ENCODE measurements at regions not wholly inside any gene's neighbourhood (a gene's known extent, or its start where the extent isn't known, plus 50 kb on each side); places are given as distances from the start of the nearest gene placed in this dataset.
"Not testable (repeated sequence)": the region's sequence is repeated elsewhere in the genome, so short reads cannot be mapped to it uniquely, and the experiment has no call there.

DNA sequence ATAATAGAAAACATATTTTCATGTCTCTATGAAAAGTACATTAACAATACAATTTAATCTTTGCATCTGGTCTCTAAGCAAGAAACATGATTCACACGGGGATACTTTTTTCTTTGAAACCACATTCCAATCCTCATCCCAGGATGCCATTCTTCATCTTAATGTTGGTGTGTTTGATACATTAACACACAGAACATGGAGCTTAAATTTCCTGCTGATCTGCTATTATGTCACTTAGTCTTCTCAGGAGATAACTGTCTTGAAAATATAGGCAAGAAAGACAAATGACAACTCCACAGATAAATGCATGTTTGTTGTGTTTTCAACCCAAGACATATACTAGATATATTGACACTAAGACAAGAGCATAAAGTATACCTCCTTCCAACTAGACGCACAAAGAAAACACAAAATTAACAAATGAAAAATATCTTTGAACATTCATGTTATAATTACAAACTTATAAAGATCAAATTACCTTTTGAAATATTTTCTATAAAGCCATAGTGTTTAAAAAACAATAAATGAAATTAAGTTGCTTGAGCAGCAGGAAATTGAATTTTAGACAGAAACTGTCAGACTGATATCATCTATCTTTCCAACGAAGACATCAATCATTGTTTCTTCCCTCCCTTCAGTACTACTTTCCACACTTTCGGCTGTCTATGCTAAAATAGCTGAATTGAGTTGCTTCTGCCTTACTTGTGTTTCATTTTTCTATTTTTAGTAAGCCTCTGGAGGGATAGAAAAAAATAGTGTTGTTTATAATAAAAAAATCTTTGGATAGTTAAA, 1676.7 kb upstream of the CDH9 start:
- DNase-seq (ENCODE audit: low read depth), result no peak

DNA sequence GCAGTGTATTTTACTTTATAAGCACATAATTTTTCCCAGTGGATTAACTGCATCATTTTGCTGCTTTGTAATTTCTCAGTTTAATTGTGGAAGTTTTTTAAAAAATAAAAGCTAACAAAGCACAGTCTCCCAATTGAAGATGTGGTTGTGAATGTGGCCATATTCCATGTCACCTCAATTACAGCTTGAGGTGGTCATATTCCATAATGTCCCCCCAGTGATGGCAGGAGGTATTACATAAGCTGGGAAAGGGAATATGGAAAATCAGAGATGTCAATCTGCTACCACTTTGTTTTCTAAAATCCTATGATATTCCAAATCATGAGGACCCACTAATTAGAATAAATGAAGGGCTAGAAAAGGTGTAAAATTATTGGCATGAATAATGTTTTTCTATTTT, 1672.0 kb upstream of the CDH9 start:
- no peak for DNase-seq (ENCODE audit: low read depth)

DNA sequence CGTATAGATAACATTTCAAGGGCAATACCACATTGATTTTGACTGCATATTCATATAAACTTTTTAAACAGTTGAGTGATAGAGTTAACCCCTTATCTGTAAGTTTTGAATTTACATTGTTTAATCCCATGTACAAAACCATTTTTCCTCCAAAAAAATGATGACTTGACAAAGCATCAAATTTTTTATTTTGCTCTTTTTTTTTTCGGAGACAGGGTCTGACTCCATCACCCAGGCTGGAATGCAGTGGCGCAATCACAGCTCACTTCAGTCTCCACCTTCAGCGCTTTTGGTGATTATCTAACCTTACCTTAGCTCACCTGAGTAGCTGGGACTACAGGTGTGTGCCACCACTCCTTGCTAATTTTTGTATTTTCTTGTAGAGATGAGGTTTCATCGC, 1670.1 kb upstream of the CDH9 start:
- no peak for DNase-seq (ENCODE audit: low read depth)

DNA sequence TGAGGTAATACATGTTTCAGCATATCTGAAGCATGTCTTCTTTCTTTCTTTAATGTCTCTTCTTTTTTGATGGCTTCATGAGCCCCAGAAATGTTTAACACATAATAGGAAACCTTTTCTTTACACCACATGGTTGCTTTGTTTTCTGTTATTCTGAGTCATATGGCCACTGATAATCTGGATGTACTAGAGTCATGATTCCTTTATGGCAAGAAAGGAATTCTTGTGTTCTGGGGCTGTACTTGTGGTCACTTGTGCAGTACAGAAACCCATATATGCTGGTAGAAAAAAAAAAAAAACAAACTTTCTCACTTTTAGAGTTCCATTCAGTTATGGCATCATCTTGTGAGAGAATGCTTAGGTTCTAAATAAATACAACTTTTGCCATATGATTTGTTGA, 1669.3 kb upstream of the CDH9 start:
- no peak for DNase-seq (ENCODE audit: low read depth)

DNA sequence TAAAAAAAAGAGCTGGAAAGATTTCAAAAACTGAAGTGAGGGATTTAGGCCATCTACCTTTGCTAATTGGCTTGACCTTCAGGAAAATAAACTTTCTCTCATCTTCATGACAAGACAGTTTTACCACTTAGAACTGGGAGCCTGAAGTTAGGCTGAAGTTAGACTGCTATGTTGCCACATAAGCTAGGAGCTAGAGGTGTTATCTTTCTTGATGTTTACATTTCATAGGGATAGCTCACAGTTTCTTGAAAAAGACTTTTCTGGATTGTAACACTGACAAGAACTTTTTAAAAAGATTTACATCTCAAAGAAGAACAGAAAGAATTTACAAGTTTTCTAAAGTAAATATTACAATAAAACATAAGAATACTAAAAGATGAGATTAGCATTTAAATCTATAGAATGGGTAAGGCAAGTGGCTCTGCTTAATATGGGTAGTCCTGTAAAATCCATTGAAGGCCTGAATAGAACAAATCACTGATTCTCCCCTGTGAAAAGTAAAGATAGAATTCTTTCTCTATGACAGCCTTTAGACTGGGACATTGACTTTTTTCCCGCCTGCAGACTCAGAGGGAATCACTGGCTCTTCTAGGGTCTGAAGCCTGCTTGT, 1665.4 kb upstream of the CDH9 start:
- DNase-seq (ENCODE audit: low read depth), result no peak

DNA sequence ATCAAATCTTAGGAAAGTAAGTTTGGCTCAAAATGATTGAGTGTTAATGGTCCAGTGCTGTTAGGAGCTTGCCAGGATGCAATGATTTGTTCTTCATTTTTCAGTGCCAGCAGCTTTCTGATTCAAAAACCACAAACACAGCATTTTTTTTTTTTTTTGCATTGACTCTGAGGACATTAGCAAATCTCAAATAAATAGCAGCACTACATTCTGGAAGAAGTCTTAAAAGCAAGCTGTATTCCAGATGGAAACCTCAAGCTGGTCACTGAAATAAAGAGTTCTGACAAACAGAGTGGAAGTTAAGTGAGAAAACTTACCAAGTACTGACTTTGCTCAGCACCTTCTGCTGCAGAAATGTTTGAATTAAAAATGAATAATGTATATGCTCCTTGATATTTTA, 1653.1 kb upstream of the CDH9 start:
- peak; percentile 5 for DNase-seq (ENCODE audit: low read depth)

DNA sequence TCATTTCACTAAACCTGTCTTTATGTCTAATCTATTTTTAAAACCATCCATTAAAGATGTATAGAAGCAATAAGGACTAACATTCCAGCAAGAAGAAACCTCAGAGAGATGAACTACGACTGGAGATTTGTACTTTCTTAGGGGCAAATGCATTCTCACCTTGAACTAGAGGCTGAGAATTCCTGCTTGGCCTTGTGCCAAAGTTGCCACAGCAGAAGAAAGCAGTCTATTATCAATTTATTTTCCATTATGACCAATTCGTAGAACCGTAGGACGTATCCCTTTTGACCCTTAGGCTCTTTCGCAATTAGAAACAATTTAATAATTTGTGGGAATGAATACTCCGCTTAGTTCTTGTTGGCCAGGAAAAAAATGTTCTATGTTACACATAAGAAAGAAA, 1647.4 kb upstream of the CDH9 start:
- no peak for DNase-seq (ENCODE audit: low read depth)

DNA sequence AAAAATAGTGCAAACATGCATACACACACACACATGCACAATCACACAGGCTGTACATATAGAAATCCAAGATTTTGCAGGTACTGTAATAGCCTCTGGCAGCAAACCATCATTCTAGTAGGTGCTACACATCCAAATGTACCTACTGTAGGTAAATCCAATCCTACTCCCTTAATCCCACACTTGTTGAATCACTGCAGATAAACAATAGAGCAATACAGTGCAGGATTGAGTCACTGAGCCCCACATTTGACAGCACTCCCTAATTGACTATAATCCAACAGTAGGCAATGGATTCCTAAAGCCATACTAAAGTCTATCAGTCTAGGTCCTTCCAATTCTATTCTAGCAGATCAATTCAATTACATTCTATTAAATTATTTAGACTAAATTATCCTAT, 1640.5 kb upstream of the CDH9 start:
- no peak for DNase-seq (ENCODE audit: low read depth)

DNA sequence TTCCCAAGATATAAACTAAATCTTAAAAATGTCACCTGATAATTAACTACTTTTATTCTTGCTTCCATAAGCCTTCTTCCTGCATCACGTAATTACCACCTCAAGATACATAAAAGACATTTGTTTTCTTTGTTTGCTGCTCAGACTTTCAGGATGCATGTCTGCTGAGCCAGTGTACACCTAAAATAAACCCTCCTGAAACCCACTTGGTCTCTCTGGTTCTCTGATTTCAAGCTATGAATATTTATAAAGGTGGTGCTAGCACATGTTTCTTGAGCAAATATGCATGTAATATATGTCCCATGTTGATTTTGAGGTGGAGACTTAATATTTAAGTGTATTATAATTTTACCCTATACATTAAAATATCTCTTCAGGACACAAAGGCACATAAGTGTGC, 1627.7 kb upstream of the CDH9 start:
- no peak for DNase-seq (ENCODE audit: low read depth)

DNA sequence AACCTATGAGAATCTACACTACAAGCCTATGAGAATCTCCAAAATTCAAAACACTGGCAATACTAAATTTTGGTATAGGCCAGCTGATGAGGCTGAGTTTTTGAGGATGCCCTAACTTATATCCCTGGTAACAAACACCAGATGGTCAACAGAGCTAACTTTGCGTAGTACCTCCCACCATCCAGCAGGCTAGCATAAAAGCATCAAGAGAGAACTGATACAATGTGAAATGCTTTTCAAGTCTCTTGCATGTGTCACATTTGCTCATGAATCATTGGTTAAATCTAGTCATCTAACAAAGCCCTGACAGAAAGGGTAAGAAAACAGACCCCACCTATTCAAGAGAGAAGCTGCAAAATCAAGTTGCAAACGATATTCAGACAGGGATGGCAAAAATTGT, 1609.7 kb upstream of the CDH9 start:
- no peak for DNase-seq (ENCODE audit: low read depth)

DNA sequence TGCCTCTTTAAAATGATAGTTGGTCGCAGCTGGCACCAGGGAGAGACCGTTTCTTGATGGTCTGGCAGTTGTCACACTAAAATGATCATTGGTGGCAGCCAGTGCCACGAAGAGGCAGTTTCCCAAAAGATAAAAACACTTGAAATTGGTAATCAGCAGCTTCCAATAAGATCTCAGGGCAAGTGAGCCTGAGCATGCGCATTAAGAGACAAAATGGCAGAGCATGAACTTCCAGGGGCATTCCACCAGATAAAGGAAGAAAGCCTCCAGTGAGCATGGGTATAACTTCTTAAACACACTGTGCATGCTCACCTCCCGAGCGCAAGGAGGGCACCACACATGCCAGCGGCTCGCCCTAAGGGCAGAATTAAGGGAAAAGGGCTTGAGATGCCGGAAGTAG, 1594.2 kb upstream of the CDH9 start:
- no peak for DNase-seq (ENCODE audit: low read depth)

DNA sequence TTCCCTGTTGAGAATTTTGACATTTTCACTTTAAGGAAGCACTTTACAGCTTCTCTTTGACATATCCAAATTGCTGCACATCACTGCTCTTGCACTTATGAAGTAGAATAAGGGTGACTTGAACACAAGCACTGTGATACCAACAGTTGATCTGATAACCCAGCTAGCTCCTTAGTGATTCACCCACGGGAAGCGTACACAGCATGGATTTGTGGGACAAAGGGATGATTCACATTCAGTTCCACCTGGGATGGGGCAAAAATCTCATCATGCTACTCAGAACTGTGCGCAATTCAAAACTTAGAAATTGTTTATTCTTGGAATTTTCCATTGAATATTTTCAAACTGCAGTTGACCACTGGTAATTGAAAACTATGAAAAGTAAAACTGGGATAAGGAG, 1565.5 kb upstream of the CDH9 start:
- DNase-seq (ENCODE audit: low read depth), result no peak

DNA sequence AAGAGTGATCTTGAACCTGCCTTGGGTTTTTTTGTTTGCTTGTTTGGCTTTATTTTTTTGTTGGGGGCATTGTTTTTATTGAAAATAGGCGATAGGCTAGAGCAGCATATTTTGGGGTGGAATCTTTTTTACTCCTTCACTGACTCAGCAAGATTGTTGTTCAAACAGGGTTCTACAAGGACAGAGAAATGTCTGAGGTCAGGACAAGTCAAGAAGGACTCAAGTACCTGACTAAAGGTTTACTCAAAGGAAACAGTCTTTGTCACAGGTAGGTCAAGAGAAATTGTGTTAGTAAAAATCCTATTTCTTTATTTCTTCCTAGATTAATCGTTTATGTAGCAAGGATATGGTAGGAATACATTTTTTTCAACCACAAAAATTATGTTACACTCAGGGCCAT, 1564.0 kb upstream of the CDH9 start:
- no peak for DNase-seq (ENCODE audit: low read depth)

DNA sequence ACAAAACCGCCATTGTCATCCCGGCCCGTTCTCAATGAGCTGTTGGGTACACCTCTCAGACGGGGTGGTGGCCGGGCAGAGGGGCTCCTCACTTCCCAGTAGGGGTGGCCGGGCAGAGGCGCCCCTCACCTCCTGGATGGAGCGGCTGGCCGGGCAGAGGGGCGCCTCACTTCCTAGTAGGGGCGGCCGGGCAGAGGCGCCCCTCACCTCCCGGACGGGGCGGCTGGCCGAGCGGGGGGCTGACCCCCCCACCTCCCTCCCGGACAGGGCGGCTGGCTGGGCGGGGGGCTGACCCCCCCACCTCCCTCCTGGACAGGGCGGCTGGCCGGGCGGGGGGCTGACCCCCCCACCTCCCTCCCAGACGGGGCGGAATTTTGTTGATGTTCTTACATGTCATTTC, 1558.3 kb upstream of the CDH9 start:
- DNase-seq (ENCODE audit: low read depth), result not testable (repeated sequence)

DNA sequence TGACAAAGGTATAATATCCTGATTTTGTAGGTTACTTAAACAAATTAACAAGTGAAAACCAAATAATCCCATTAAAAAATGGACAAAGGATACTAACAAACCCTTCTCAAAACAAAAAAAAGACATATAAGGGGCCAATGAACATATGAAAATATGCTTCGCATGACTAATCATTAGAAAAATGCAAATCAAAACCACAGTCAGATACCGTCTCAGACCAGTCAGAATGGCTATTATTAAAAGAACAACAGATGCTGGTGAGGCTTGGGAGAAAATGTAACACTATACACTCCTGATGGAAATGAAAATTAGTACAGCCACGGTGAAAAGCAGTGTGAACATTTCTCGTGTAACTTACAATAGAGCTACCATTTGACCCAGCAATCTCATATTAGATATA, 1542.2 kb upstream of the CDH9 start:
- no peak for DNase-seq (ENCODE audit: low read depth)

DNA sequence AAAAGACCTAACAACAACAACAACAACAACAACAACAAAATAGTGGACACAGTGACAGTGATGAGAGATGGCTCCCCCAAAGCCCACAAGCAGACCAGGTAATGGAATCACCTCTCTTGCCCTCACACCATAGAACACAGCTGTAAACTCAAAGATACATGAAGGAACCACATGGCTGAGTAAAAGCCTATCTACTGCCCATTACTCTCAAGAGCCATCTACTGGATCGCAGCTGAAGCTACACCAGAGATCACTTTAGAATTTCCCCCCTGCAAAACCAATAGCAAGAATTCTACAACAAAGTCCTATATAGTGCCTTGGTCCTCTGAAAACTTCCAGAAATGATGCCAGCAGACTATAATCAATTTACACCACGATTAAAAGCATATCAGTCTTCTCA, 1537.6 kb upstream of the CDH9 start:
- no peak for DNase-seq (ENCODE audit: low read depth)

DNA sequence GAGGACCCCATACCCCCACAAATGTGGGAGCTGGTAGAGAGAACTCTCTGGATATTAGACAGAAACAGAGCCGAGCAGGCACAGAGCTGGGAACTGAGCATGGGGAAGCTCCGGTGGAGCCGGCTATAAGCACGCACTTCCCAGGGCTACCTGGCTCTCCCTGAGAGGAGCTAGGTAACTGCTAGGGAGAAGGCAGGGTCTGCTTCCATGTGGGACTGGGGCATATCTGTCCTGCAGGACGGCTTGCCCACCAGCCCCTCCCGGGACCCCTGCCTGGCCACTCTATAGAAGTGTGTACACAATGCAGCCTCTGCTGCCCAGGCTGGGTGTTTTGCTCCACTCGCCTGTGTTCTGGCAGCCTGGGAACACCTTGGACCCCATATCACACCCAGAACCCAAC, 1537.0 kb upstream of the CDH9 start:
- DNase-seq (ENCODE audit: low read depth), result no peak

DNA sequence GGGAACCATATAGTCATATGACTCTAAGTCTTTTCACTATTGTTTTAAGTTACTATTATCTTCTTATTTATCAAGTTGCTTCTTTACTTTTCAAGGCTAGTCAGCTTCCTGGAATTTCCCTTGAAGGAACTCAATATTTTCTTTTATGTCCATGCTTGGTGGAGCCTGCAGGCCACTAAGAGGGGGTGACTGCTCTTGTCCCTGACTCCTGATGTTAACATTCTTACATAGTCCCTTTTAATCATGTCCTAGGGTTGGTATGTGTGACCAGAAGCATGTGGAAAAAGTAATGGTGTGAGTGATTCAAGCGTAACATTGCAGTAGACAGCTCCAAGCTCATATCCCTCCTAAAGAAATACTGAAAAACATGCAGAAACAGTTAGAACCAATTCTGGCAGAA, 1536.2 kb upstream of the CDH9 start:
- DNase-seq (ENCODE audit: low read depth), result no peak

DNA sequence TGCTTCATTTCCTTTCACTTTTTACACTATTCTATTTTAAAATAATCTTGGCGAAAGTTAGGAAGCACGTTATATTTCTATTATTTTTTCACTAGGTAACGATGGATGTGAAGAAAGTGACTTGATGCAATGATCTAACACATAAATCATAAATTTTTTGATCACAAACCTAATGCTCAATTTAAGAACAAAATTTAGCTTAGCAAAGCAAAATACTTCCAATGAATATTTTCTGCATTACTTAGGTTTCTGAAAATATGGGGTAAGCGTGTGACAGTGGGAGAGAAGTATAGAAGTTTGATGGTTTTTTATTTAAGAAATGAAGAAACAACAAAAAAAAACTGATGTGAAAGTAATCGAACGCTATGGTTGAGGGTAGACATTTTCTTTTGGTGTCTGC, 1528.7 kb upstream of the CDH9 start:
- DNase-seq (ENCODE audit: low read depth), result no peak

DNA sequence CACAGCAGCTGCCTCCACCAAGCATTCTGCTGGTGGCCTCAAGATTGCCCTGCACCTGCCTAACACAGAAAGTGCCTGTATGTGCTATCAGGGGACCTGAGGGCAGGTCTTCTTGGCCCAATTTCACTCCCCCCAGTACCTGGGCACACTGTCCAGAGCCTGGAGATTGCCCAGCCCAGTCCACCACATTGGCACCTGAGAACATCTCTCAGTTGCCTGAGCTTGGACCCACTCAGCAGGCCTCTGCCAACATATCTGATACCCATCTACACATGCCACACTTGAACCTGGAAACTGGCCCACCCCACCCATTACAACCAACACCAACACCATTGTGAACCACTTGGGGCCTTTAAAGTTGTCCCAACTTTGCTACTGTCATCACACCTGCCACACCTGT, 1523.1 kb upstream of the CDH9 start:
- no peak for DNase-seq (ENCODE audit: low read depth)

DNA sequence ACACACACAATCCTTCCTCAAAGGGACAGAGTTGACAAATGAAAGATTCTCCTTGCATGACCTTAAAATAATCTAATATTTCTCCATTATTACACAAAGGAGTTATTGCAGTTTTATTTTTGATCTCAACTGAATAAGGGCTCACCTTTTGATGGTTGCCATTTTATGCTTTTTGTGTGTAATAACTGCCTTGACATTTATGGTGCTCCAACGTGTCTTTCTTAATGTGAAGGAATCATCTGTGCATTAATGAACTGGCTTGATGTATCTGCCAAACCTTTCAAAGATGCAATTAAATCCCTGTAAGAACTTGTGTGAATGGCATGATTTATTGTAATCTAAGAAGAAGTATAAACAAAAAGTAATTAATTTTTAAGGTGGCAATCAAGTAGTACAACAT, 1519.8 kb upstream of the CDH9 start:
- DNase-seq (ENCODE audit: low read depth), result no peak

DNA sequence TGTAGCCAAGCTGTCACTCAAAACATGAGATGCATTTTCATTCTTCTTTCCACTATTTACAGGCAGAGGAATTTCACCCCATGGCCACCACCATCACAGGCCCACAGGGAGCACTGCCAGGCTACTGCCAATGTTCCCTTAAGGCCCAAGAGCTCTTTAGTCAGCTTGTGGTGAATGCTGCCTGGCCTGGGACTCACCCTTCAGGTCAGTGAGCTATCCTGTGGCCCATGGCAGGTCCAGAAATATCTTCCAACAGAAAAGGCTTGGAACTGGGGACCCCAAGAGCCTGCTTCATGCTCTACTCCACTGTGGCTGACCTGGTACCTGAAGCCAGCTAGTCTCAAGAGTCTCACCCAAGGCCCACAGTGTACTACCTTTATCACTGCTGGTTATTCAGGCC, 1518.7 kb upstream of the CDH9 start:
- DNase-seq (ENCODE audit: low read depth), result no peak

DNA sequence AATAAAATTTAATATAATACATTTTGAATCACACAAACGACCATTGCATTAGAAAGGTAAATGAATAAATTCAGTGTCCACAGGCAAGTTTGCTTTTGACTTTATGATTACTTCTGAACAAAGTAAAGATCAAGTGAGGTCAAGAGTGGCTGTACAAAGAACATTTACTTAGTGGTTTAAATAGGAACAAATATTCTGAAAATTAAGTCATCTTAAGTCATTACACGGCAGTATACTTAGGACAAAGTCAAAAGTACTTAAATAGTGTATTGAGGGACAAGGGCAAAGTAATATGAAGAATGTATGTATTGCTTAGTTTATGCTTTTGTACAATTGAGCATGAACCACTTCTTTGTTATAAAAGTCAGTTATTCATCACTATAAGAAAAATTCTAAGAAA, 1511.2 kb upstream of the CDH9 start:
- no peak for DNase-seq (ENCODE audit: low read depth)

DNA sequence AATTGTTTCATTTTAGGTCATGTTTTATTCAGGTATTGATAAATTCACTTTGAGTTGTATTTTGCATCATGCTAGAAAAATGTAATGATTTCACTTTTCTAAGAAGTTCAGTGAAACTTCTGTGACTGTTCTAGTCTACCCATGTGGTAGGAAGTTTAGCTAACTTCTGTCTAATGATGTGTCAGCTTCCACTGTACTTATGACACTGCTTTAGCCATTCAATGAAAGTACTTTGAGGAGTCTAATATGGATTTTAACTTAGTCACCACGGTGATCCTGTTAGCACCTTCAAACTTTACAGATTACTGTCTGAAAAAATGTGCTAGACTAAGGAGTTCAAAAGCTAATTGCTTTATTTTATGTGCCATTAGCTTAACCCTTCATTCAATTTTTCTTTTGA, 1510.5 kb upstream of the CDH9 start:
- no peak for DNase-seq (ENCODE audit: low read depth)

All from forelimb muscle (tissue), 1 donor.